ENCODE measurements at regions not wholly inside any gene's neighbourhood (a gene's known extent, or its start where the extent isn't known, plus 50 kb on each side); places are given as distances from the start of the nearest gene placed in this dataset.

DNA sequence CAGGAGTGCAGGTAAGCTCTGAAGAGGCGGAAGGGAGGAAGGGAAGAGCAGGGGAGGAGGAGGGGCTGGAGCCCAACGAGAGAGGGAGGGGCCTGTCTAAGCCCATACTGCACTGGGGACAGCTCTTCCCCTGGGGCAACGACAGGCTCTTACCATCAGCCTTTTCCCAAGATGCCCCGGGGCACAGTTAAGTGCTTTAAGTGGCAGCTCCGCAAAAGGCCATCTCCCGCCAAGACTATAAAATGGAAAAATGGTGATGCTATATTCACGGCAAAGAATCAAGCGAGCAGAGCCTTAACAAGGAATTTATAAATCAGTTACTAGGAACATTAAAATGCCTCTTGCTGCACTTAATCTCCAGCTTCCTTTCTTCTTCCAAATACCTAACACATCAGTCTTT, 110.2 kb upstream of the NLRP1 start:
- no peaks in the 10 kb centered on the region for H3K27me3 ChIP-seq
- TF ChIP-seq, protein P1, sequence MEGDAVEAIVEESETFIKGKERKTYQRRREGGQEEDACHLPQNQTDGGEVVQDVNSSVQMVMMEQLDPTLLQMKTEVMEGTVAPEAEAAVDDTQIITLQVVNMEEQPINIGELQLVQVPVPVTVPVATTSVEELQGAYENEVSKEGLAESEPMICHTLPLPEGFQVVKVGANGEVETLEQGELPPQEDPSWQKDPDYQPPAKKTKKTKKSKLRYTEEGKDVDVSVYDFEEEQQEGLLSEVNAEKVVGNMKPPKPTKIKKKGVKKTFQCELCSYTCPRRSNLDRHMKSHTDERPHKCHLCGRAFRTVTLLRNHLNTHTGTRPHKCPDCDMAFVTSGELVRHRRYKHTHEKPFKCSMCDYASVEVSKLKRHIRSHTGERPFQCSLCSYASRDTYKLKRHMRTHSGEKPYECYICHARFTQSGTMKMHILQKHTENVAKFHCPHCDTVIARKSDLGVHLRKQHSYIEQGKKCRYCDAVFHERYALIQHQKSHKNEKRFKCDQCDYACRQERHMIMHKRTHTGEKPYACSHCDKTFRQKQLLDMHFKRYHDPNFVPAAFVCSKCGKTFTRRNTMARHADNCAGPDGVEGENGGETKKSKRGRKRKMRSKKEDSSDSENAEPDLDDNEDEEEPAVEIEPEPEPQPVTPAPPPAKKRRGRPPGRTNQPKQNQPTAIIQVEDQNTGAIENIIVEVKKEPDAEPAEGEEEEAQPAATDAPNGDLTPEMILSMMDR (IDR thresholded peaks at IDR 0.05), result no peak

DNA sequence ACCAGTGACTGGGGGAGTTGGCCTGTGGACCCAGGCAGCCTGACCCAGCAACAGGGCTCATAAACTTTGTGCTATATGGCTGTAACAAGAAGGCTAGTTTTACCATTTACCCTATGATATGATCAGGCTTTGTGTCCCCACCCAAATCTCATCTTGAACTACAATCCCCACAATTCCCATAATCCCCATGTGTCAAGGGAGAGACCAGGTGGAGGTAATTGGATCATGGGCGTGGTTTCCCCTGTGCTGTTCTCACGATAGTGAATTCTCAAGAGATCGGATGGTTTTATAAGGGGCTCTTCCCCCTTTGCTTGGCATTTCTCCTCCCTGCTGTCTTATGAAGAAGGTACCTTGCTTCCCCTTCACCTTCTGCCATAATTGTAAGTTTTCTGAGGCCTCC, 111.2 kb upstream of the NLRP1 start:
- no peak overlapping the region for H3K27ac ChIP-seq

More for the DNA sequence above, 110.2 kb upstream of the NLRP1 start:
- Histone ChIP-seq H3K4me1 (no peaks in the 10 kb centered on the region), H3K36me3 (no peaks in the 10 kb centered on the region), H3K27ac (no peak overlapping the region), H3K4me3 (no peak overlapping the region), H3K9me3 (peaks cover 0 to 5% of the 10 kb centered on the region in 2 donors)
- no peak for DNase-seq (ENCODE audit: low spot score)

DNA sequence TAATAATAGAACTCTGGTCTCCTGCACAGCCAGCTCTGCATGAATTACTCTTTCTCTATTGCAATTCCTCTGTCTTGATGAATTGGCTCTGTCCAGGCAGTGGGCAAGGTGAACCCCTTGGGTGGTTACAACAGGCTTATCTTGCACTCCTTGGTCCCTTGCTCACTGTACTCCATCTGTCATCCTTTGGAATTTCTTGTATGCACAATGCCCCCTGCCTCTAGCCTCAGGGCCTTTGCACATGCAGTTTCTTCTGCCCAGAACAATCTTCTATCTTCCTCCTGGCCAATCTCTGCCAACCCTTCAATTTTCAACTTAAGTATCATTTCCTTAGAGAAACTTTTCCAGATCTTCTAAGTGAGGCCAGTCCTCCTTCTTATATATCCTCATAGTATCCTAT, 114.7 kb upstream of the NLRP1 start:
- H3K4me1 ChIP-seq, result no peaks in the 10 kb centered on the region
- peaks cover 0 to 21% of the 10 kb centered on the region in 2 donors for H3K9me3 ChIP-seq
- TF ChIP-seq, protein P1 (IDR thresholded peaks at IDR 0.05), result no peak
- H3K27me3 ChIP-seq, result no peaks in the 10 kb centered on the region
- H3K36me3 ChIP-seq, result no peaks in the 10 kb centered on the region
- H3K4me3 ChIP-seq, result no peak overlapping the region
- DNase-seq (ENCODE audit: low spot score), result no peak
- H3K27ac ChIP-seq, result no peak overlapping the region

More for the DNA sequence above, 111.2 kb upstream of the NLRP1 start:
- Histone ChIP-seq H3K27me3 (no peaks in the 10 kb centered on the region), H3K9me3 (peaks cover 0 to 5% of the 10 kb centered on the region in 2 donors), H3K36me3 (no peaks in the 10 kb centered on the region), H3K4me3 (no peak overlapping the region), H3K4me1 (no peaks in the 10 kb centered on the region)
- TF ChIP-seq, protein P1 (IDR thresholded peaks at IDR 0.05), result no peak
- no peak for DNase-seq (ENCODE audit: low spot score)

DNA sequence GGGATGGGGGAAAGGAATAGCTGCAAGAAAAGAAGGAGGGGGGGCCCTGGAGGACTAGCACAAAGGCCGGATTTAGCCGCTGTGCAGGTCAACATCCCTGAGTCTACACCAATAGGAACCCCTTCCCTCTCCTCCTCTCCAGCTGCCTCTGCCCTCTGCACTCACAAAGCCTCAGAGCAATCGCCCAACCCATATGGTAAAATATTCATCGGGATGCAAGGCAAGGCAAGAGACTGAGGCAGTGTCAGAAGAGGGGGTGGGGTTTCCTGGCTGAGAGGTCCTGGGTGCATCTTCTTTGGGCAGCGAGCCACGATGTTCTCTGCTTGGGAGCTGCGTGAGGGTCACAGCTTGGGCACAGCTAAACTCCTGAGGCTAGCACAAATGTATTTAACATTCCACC, 115.5 kb upstream of the NLRP1 start:
- TF ChIP-seq, protein P1 (IDR thresholded peaks at IDR 0.05), result no peak
- Histone ChIP-seq H3K4me1 (no peaks in the 10 kb centered on the region), H3K27me3 (no peaks in the 10 kb centered on the region), H3K4me3 (no peak overlapping the region), H3K27ac (no peak overlapping the region), H3K36me3 (no peaks in the 10 kb centered on the region), H3K9me3 (peaks cover 0 to 21% of the 10 kb centered on the region in 2 donors)
- DNase-seq (ENCODE audit: low spot score), result no peak

DNA sequence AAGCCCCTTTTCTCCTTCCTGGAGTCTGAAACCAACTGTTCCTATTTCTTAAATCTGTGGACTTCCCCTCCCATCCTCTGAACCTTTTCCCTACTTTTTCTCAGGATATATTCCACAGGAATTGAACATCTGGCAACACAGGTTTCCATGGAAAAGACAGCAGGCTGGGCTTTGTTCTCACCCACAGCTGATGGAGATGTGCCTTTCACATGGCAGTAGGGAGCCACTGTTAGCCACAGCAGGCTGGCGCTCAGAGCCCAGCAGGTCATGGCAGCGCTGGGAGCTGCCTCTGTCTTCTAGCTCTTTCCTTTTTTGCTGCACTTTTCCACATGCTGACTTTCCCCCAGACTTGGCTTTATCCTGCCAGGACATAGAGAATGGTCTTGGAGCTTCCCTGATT, 116.4 kb upstream of the NLRP1 start:
- Histone ChIP-seq H3K4me3 (no peak overlapping the region), H3K27ac (no peak overlapping the region), H3K9me3 (peaks cover 0 to 21% of the 10 kb centered on the region in 2 donors), H3K27me3 (no peaks in the 10 kb centered on the region), H3K4me1 (no peaks in the 10 kb centered on the region), H3K36me3 (no peaks in the 10 kb centered on the region)
- DNase-seq (ENCODE audit: low spot score), result no peak
- TF ChIP-seq, protein P1 (IDR thresholded peaks at IDR 0.05), result no peak

DNA sequence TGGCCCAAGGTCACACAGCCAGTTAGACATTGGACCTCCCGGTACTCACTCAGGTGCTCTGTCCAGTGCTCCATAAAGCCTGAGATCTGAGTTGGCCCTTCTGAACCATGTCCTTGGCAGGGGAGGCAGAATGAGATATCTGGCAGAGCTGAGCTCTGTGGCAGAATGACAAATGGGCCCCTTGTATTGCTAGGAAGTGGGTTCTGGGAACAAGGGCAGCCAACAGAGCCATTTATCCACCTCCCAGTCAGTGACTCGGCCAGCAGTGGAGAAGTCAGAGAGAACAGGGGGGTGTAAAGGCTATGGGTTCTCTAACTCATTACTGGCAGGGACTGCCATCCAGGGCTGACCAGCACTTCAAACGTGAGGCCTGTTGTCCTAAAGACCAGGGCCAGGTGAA, 117.1 kb upstream of the NLRP1 start:
- H3K4me1 ChIP-seq, result no peaks in the 10 kb centered on the region
- no peak overlapping the region for H3K4me3 ChIP-seq
- no peaks in the 10 kb centered on the region for H3K36me3 ChIP-seq
- H3K9me3 ChIP-seq, result peaks cover 0 to 21% of the 10 kb centered on the region in 2 donors
- no peak overlapping the region for H3K27ac ChIP-seq
- no peaks in the 10 kb centered on the region for H3K27me3 ChIP-seq
- no peak for DNase-seq (ENCODE audit: low spot score)
- TF ChIP-seq, protein P1 (IDR thresholded peaks at IDR 0.05), result no peak

Data from right atrium auricular region (tissue), 2 donors.